Urothelium cell line (cell line): ENCODE measurements at regions not wholly inside any gene's neighbourhood (a gene's known extent, or its start where the extent isn't known, plus 50 kb on each side); places are given as distances from the start of the nearest gene placed in this dataset.
"Not testable (repeated sequence)": the region's sequence is repeated elsewhere in the genome, so short reads cannot be mapped to it uniquely, and the experiment has no call there.

Experiments used
- DNase-seq: peaks from one replicate; pipeline ENCODE4 v3.0.0; 2011; ENCODE audit warnings: low spot score, mixed read lengths
- FAIRE-seq: peaks from 2 replicates; lab custom pipeline; 2011; peaks lifted over from hg19 to GRCh38; lab: Jason Lieb, UNC

DNA sequence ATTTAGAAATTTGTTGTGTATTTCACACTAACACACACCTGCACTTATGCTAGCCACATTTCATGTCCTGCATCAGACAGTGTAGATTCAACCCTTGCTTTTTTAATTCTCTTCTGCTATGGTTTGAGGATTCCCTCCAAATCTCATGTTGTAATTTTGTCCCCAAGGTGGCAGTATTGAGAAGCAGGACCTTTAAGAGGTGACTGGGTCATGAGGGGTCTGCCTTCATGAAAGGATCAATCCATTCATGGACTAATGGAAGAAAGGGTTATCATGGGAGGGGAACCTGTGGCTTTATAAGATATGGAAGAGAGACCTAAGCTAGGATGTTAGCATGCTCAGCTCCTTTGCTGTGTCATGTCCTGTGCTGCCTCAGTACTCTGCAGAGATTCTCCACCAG is 1032.2 kb downstream of the CDH11 start:
- FAIRE-seq: no peak
- no peak for DNase-seq

DNA sequence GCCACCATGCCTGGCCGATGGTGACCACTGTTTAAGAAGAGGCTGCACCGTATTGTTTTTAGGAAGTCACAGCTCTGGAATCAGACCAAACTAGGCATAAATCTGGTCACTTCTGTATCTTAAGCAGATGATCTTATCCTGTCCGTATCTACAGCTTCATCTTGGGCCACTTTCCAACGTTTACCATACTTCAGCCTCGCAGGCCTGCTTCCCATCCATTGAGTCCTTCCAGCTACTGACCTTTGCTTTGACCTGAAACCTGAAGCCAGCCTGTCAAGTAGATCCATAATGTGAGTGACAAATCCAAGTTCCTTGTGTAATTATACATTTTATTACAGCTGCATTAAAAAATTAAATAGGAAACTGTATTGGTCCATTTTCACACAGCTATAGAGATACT is 1033.0 kb downstream of the CDH11 start:
- FAIRE-seq (no peak), DNase-seq (no peak)

DNA sequence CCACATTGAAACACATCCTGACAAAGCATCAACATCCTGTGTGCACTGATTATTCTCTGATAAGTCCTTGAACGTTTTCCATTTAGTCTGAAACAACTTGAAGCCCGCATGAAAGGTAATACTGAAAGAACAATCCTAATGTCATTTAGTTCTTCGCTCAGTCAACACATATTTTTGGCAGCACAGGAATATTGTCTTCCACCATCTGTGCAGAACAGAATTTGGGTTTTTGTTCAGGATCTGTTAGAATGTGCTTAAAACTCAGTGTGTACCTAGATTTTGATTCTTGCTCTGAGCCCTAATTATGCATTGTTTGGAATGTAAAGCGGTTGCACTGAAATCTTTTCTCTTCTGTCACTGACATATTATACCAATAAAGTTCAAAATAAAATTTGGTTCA is 1036.6 kb downstream of the CDH11 start:
- no peak for DNase-seq
- FAIRE-seq: no peak

DNA sequence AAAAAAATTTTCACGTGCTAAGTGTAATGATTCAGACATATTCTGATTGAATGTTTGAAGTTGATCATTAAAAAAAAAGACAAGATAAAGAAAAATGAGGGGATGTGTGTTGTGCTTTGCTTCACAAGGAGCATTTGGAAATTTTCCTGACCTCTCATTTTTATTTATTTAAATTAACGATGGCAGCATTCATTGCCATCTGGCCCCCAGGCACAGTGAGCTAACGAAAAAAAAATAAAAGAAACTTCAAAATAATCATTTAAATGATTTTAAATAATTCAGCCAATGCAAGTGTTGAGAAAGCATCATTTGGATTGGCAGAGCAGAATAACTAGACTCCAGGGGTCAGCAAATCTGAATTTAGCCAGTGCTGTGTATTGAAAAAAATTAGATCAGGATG is 1037.2 kb downstream of the CDH11 start:
- no peak for DNase-seq

DNA sequence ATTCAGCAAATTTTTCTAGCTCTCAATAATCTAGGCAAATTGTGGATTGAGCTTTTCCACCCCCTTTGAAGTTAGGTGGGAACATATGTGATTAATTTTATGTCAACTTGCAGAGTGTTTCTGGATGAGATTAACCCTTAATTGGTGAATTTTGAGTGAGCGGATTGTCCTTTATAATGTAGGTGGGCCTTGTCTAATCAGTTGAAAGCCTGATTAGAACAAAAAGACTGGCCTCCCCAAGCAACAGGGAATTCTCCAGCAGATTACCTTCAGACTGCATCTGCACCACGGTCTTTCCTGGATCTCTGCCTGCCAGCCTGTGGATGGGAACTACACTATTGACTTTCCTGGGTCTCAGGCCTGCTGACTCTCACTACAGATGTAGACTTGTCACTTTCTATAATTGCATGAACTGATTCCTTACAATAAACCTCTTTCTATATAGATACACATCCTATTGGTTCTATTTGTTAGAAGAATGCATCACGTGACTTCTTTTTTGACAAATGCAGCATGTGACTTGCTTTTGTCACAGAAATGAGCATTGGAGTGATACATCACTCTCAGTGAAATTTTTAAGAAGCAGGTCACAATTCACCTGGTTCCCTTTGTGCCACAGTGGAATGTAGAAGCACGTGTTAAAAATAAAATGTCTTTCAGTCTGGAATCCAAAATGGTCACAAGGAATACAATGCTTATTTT is 1038.3 kb downstream of the CDH11 start:
- no peak for FAIRE-seq
- DNase-seq: no peak

More for the DNA sequence above, 1037.2 kb downstream of the CDH11 start:
- FAIRE-seq: no peak

DNA sequence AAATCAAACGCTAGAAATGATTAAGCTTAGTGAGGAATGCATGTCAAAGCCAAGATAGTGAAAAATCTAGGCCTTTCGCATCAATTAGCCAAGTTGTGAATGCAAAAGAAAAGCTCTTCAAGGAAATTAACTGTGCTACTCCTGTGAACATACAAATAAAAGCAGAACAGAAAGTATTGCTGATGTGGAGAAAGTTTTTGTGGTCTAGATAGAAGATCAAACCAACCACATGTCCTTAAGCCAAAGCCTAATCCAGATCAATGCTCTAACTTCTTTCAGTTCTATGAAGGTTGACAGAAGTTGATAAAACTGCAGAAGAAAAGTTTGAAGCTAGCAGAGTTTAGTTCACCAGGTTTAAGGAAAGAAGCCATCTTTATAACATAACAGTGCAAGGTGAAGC is 1044.6 kb downstream of the CDH11 start:
- DNase-seq (no peak), FAIRE-seq (no peak)

DNA sequence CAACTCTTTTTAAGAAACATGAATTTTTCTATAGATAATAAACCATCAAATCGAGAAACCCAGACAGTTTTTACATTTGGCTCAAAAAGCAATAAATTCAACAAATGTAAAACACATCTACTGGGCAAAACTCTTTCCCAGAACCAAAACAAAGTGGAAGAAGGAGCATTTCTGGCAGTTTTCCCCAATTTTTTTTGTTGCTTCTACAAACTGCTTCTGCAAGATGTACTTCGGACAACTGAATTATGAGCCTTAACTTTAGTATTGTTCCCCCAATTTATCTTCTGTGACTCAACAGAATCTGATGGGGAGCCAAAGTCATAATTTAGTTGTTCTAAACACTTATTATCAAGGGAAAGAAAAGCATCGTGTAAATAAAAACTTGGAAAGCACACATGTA is 1047.2 kb downstream of the CDH11 start:
- FAIRE-seq (no peak), DNase-seq (no peak)

DNA sequence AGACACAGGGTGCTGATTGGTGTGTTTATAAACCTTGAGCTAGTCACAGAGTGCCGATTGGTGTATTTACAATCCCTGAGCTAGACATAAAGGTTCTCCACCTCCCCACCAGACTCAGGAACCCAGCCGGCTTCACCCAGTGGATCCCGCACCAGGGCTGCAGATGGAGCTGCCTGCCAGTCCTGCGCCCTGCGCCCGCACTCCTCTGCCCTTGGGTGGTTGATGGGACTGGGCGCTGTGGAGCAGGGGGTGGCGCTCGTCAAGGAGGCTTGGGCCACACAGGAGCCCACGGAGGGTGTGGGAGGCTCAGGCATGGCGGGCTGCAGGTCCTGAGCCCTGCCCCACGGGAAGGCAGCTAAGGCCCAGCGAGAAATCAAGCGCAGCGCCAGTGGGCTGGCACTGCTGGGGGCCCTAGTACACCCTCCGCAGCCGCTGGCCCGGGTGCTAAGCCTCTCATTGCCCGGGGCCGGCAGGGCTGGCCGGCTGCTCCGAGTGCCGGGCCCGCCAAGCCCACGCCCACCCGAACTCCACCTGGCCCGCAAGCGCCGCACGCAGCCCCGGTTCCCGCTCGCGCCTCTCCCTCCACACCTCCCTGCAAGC is 1049.6 kb downstream of the CDH11 start:
- DNase-seq, FAIRE-seq: not testable (repeated sequence)

DNA sequence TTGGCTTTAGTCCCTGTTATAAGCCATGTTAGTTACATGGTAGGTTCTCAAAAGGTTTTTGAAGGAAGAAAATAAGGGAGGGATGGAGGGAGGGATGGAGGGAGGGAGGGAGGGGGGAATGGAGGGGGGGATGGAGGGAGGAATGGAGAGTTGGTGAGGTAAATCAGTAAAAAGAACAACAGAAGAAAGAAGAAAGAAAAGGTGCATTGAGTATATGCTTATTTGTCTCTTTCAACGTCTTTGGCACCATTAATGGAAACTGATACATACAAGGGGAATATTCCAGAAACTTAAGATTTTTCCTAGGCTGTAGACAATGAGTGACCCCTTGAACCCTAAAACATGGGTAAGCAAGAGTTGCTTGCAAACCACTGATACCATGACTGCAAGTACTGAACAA is 1056.3 kb downstream of the CDH11 start:
- DNase-seq (no peak), FAIRE-seq (no peak)

DNA sequence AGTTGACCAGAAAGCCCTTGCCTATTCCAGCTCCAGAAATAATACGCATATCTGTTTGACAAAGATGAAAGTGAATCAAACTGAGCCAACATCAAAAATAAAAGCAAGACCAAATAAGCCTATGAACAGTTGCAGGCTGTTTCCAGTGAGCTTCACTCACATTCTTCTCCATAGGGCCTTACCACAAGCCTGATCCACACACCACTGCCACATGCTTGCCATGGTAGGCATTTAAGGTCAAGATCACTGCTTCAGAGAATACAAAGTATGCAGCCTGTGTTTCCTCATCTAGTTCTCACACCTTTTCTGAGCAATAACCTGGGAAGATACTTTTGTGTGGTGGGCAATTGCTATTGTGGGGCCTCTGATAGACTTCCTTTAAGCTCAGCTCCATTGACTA is 1060.2 kb downstream of the CDH11 start:
- FAIRE-seq (no peak), DNase-seq (no peak)

DNA sequence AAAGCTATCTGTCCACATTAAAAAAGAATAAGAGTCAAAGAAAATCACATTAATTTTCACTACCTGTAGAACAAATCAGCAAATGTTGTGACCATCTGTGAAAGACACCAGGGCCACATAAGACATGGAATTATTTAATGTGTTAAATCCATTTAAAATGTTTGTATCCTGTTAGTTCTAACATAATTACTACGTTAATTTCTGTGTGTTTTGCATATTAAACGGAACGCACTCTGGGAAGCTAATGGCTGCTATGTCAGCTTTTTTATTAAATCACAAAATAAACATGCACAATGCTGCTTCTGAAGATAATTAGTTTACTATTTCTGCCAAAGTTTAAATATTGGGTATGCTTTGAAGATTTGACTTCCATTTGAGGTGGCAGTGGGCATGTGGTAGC is 1061.2 kb downstream of the CDH11 start:
- no peak for DNase-seq
- no peak for FAIRE-seq

DNA sequence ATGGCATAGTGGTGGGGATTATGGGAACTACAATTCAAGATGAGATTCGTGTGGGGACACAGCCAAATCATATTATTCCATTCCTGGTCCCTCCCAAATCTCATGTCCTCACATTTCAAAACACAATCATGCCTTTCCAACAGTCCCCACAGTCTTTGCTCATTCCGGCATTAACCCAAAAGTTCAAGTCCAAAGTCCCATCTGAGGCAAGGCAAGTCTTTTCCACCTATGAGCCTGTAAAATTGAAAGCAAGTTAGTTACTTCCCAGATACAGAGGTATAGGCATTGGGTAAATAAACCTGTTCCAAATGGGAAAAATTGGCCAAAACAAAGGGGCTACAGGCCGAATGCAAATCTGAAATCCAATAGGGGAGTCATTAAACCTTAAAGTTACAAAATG is 1063.2 kb downstream of the CDH11 start:
- FAIRE-seq (no peak), DNase-seq (no peak)

DNA sequence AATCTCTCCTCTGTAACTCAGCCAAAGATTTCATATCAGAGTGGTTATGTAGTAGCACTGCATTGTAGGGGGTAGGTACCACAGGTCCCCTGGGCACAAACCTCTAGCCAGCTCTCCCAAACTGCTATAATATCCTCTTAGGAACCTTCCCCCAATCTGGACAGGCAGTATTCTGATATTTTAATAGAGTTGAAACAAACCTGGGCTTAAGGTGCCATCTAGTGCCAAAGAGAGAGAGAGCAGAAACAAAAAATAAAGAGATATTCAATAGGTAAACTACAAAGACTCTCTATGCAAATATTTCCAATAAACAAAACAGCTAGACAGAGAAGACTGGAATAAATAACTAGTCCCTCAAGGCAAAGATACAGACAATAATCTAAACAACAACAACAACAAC is 1070.0 kb downstream of the CDH11 start:
- FAIRE-seq: no peak
- peak; percentile 18 for DNase-seq

DNA sequence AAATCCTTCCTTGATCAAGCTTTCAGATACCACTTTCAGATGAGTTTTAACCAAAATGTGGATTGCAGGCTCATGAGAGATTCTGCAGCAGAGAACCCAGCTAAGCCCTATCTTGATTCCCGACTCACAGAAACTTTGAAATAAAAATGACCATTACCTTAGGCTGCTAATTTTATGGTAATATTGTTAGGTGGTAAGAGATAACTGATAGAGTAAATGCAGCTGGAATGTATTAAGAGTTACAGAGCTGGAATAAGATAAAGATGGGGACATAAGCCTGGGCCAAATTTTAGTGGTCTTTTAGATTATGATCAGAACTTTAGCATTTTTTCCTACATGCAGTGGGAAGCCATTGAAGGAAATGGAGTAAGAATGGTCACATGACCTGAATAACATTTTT is 1074.0 kb downstream of the CDH11 start:
- DNase-seq: no peak
- no peak for FAIRE-seq

DNA sequence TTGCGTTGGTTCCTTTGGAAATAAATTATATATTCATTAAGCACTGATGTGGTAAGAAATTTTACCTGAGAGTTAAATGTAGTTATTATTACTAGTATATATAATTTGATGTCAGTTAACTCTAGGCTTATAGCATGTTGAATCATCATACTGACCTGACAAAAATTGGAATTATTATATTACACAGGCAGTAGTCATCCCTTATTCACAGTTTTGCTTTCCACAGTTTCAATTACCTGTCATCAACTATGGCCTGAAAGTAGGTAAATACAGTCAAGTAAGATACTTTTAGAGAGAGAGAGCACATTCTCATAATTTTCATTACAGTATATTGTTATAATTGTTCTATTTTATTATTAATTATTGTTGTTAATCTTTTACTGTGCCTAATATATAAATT is 1074.7 kb downstream of the CDH11 start:
- no peak for DNase-seq
- no peak for FAIRE-seq

DNA sequence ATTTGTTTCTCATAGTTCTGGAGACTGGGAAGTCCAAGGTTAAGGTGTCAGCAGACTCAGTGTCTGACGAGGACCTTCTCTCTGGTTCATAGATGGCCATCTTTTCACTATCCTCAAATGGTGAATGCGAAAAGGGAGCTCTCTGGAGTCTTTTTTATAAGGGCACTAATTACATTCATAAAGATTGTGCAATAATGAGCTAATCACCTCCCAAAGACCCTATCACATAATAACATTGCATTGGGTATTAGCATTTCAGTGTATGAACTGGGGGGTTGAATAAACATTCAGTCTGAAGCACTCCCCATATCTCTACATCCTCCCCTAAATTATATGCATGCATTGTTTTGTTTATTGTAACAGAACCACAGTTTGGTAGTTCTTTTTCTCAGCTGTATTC is 1086.5 kb downstream of the CDH11 start:
- FAIRE-seq: no peak
- no peak for DNase-seq

DNA sequence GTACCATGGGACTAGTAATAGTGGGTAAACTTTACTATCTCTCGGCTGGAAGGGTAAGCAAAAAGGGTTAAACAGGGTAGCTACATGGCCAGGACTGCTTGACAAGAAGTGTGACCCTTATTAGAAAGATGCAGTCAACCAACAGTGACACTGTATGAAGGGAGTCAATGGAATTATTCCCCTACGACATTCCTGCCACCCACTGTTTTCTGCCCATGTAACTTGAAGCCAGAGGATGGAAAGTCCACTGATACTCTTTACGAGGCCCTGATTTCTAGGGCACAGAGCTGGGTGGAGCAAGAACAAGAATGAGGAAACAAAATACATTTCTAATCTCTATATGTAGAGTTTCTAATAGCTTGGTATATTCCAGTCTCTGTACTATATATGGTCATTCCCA is 1102.5 kb downstream of the CDH11 start:
- DNase-seq (no peak), FAIRE-seq (no peak)

DNA sequence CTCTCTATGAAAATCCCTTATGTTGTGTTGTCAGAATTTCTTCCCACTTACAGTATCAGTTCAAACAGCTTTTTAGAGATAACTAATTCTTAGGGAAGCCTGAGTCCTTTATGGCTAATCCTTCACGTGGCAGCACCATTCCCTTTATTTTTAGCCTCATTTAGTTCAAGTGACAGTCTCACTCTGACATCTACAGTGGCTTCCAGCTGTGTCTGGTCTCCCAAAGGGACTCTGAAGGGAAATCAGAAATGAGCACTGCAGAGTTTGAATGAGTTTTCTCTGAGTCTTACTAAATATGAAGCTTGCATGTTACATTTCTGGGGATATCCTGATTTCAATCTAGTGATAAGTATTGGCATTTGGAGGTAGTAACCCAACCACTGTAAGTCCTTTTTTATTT is 1104.1 kb downstream of the CDH11 start:
- FAIRE-seq: no peak

DNA sequence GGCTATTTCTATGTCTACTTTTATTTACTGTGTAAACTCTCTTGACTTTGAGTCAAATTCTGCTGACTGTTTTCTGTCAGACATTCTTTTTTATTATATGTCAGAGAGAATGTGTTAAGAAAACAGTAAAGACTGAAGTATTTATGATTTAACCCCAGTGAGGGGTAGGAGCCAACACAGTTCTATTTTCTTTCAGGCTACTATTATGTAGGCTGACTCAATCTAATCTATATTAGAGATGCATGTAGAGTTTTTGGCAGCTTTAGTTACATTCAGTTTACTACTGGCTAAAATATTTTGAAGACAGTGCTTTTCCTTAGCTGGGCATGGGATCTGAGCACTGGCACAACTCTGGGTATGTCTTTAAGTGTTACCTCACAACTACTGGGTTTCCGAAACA is 1108.0 kb downstream of the CDH11 start:
- FAIRE-seq (no peak), DNase-seq (no peak)

More for the DNA sequence above, 1104.1 kb downstream of the CDH11 start:
- DNase-seq: no peak

DNA sequence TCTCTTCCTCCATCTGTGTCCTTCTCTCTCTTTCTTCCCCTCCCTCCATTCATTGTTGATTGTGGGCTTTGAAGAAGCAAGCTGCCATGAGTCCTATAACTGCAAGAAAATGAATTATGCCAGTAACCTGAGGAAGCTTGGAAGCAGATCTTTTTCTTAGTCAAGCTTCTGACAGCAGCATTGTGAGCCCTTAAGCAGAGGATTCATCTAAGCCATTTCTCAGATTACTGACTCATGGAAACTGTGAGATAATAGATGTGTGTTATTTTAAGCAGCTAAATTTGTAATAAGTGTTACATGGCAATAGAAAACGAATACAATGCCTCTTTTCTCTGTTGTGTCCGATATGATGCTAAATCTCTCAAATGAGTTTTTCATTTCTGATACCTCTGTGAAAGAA is 1109.7 kb downstream of the CDH11 start:
- DNase-seq: no peak
- FAIRE-seq: no peak

DNA sequence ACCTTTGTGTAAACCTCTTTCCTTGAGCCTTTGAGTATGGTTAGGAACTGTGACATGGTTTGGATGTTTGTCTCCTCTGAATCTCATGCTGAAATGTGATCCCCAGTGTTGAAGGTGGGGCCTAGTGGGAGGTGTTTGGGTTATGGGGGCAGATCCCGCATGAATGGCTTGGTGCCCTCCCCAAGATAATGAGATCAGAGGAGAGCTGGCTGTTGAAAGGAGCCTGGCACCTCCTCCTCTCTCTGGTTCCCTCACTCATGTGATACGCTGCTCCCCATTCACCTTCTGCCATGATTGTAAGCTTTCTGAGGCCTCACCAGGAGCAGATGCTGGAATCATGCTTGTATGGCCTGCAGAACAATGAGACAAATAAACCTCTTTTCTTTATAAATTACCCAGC is 1110.2 kb downstream of the CDH11 start:
- DNase-seq: no peak
- FAIRE-seq: no peak

DNA sequence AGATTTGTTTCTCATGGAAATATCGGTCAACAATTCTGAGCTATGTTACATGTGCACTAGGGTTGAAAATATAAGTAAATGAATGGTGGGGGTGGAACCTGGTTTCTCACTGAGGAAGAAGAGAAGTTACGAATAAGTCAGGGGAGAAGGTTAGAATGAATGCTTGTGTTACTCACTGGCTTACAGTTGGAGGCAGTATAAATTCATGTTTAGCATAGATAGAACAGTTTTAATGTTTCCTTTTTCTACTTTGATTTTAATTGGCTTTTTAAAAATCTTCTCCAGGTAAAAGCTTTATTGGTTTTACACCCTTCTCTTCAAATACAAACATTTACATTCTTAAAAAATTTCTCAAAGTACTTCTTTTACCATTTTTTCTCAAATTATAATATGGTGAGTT is 1113.7 kb downstream of the CDH11 start:
- no peak for DNase-seq
- FAIRE-seq: no peak

DNA sequence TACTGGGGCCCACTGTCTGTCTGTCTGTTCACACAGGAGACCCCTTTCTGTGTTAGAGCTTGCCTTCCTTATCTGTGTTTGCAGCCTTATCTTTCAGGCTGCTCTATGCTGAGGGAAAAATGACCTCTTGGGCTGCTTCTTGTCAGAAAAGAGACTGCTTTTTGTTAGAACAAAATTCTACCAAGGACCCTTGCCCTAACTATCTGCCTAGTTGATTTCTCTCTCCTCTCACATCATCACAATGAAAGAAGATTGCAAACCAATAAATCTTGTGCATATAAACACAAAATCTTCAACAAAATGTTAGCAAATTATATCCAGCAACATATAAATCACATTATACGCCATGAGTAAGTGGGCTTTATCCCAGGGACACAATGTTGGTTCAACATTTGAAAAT is 1117.7 kb downstream of the CDH11 start:
- FAIRE-seq: no peak

More for the DNA sequence above, 1117.7 kb downstream of the CDH11 start:
- DNase-seq: no peak
